ENCODE measurements at regions not wholly inside any gene's neighbourhood (a gene's known extent, or its start where the extent isn't known, plus 50 kb on each side); places are given as distances from the start of the nearest gene placed in this dataset.

DNA sequence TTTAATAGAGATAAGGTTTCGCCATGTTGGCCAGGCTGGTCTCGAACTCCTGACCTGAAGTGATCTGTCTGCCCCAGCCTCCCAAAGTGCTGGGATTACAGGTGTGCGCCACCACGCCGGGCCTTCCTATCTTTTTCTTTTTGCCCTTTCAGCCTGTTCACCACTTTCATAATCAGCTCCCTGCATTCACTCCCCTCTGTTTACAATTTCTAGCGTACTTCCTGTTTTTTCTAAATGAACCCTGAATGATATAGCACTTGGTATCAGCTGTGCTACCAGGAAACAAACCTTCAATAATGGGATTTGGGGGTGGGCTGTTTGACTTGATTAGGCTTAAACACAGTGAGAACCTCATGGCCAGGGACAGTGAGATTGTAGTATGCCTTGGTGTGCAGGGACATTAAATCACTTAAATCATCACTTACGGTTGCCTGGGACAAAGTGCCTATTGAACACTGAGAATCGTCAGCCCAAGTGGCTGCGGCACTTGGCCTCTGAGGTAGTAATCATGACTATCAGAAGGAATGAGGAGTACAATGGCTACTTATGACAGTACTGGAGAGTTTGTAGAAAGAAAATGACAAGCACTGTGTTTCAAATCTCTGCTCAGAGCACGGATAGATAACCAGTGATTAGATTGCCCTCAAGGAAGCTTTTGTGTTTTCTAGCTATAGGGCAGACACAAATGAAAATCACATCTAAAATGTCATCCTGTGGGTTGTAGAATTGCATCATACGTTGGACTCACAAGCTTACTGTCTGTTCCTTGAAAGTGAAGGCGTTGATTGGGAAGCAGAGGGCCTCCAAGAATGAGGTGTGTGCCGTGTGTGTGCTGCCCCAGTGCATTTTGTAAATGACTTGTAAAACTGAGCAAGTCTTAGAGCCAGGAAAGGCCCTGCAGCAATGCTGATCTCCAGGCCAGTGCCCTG is 661.8 kb downstream of the MATN1 start:
- ChIA-PET POLR2A (no interaction called here), CTCF (no interaction called here)
- TF ChIP-seq, protein P1, sequence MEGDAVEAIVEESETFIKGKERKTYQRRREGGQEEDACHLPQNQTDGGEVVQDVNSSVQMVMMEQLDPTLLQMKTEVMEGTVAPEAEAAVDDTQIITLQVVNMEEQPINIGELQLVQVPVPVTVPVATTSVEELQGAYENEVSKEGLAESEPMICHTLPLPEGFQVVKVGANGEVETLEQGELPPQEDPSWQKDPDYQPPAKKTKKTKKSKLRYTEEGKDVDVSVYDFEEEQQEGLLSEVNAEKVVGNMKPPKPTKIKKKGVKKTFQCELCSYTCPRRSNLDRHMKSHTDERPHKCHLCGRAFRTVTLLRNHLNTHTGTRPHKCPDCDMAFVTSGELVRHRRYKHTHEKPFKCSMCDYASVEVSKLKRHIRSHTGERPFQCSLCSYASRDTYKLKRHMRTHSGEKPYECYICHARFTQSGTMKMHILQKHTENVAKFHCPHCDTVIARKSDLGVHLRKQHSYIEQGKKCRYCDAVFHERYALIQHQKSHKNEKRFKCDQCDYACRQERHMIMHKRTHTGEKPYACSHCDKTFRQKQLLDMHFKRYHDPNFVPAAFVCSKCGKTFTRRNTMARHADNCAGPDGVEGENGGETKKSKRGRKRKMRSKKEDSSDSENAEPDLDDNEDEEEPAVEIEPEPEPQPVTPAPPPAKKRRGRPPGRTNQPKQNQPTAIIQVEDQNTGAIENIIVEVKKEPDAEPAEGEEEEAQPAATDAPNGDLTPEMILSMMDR (IDR thresholded peaks at IDR 0.05; ENCODE audit: control extremely low read depth, extremely low read depth, low read depth, missing control alignments) = no peak
- DNase-seq (ENCODE audit: extremely low spot score) = no peak

DNA sequence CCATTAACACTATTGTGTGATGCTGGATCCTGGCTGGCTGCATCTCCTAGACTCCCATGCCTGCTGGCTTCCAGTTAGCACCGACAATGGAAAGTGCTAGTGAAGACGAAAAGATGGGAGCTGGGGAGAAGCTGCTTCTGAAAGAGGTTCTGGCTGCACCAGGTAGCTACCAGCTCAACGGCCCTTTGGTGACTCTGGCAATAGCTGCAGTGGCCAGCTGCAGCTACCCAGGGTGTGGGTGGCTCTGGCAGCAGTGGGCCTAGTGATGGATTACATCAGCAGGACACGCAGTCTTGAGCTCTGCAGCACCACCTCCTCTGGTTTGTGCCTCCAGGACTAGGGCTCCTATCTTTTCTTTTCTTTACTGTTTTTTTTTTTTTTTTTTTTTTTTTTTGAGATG is 662.6 kb downstream of the MATN1 start:
- no peak for DNase-seq (ENCODE audit: extremely low spot score)
- POLR2A ChIA-PET = no interaction called here
- CTCF ChIA-PET = no interaction called here
- TF ChIP-seq, protein P1 (IDR thresholded peaks at IDR 0.05; ENCODE audit: control extremely low read depth, extremely low read depth, low read depth, missing control alignments) = no peak

DNA sequence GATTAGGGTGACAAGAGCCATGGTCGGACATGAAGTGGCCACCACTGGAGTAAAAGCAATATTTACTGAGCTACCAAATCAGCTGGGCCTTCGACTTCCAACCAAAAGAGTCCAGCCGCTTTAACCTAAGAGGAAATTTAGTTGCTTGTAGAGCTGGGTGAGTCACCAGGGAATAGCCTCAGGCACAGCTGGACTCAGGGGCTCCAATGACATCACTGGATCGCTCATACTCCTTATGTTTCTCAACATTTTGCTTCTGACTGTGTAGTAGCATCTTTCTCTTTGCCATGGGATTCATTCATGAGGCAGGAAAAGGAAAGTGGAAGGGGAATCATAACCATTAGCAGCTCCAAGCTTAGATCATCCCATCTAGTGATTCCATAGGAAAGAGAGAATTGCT is 664.4 kb downstream of the MATN1 start:
- no peak for DNase-seq (ENCODE audit: extremely low spot score)
- CTCF ChIA-PET = interaction anchor here (1.5 kb wide), 1 partner anchor 9 kb away, joined by 3 read pairs; no protein-coding TSS in a partner anchor
- TF ChIP-seq, protein P1 (IDR thresholded peaks at IDR 0.05; ENCODE audit: control extremely low read depth, extremely low read depth, low read depth, missing control alignments) = no peak
- POLR2A ChIA-PET = no interaction called here

DNA sequence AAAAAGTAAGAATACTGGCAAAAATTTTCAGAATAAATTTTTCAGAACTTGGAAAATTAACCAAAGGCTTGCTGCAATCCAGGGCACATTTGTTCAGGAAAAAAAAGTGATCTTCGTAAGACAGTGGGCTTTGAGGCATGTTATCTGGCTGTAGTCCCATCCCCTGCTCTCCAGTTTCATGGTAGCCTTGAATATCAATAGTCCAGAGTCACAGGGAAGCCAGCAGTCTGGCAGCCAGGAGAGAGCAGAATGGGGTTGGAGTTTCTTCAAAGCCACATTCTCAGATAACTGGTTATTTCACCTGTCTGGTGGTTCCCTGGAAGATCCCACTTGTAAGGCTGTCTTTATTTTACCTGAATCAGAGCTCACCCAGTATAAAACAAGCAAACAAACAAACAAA is 669.3 kb downstream of the MATN1 start:
- no peak for DNase-seq (ENCODE audit: extremely low spot score)
- ChIA-PET POLR2A (no interaction called here), CTCF (interaction anchor here (1.3 kb wide), 1 partner anchor 11 kb away, joined by 4 read pairs; no protein-coding TSS in a partner anchor)
- TF ChIP-seq, protein P1 (IDR thresholded peaks at IDR 0.05; ENCODE audit: control extremely low read depth, extremely low read depth, low read depth, missing control alignments) = no peak

DNA sequence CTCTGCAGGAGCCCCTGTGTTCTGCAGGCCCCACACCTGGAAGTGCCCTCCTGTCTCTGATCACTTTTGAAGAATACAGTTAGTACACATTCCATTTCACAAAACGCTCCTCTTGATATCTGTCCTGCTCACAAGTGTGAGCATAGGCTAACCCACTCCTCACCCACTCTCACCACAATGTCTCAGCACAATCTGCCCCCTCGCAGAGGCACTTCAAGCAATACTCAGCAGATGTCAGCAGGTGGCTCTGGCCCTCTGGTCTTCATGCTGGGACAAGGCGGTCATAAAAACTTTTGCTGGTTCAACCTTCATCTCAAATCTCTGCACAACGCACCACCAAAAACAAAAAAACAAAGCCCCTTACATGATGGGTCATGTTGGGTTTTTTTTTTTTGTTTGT is 671.2 kb downstream of the MATN1 start:
- ChIA-PET POLR2A (no interaction called here), CTCF (no interaction called here)
- DNase-seq (ENCODE audit: extremely low spot score) = no peak
- TF ChIP-seq, protein P1 (IDR thresholded peaks at IDR 0.05; ENCODE audit: control extremely low read depth, extremely low read depth, low read depth, missing control alignments) = no peak

DNA sequence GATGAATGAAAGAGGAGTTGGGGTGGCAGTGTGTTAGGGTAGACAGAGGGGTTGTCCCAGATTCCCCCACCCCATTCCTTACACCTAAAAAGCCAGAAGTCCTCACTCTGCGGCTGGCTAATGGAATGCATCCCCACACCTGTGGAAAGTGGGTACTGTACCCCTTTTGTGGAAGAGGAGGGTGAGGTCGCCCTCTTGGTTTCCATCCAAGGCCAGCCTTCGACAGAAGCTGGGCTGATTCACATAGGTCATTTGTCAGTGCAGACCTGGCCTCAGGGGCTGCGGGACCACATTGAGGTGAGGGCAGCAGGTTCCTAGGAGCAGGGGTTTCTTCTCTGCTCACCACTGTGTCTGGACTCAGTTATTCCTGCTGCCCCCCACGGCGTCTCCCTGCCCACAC is 671.6 kb downstream of the MATN1 start:
- TF ChIP-seq, protein P1 (IDR thresholded peaks at IDR 0.05; ENCODE audit: control extremely low read depth, extremely low read depth, low read depth, missing control alignments) = no peak
- ChIA-PET CTCF (no interaction called here), POLR2A (no interaction called here)
- no peak for DNase-seq (ENCODE audit: extremely low spot score)

All from GM10248 (cell line).